Activated T-helper 2 cell treated with anti-CD3 and anti-CD28 coated beads, Interferon-gamma antibody, Interleukin-2, Interleukin-4, amounts not matched to agents 10 μg/mL and 5 μg/mL and 100 μg/mL, durations not matched to agents 14 hours and 24 hours and 36 hours (primary cell): ENCODE measurements at regions not wholly inside any gene's neighbourhood (a gene's known extent, or its start where the extent isn't known, plus 50 kb on each side); places are given as distances from the start of the nearest gene placed in this dataset.

Source experiments
- DNase-seq: peaks from one replicate; pipeline ENCODE4 v3.0.0; 2021; ENCODE audit warnings: low spot score
- H3K27ac Mint-ChIP-seq: one replicate; pipeline ENCODE4 v1.8.0; 2021; ENCODE audit warnings: mixed read lengths
- H3K27me3 Mint-ChIP-seq: one replicate; pipeline ENCODE4 v1.8.0; 2021; ENCODE audit warnings: low read depth, mixed read lengths
- H3K36me3 Mint-ChIP-seq: one replicate; pipeline ENCODE4 v1.8.0; 2021; ENCODE audit warnings: low read depth, mixed read lengths
- H3K4me1 Mint-ChIP-seq: one replicate; pipeline ENCODE4 v1.8.0; 2021; ENCODE audit warnings: low read depth, mixed read lengths
- H3K4me3 Mint-ChIP-seq: one replicate; pipeline ENCODE4 v1.8.0; 2021; ENCODE audit warnings: low read depth, mild to moderate bottlenecking, moderate library complexity, mixed read lengths
- H3K9me3 Mint-ChIP-seq: one replicate; pipeline ENCODE4 v1.8.0; 2021; ENCODE audit warnings: mixed read lengths
- intact Hi-C: fragments of 100-400 bp; cut with micrococcal nuclease; formaldehyde crosslinking; loops from one replicate; pipeline ENCODE4 v1.15.1; 2023

DNA sequence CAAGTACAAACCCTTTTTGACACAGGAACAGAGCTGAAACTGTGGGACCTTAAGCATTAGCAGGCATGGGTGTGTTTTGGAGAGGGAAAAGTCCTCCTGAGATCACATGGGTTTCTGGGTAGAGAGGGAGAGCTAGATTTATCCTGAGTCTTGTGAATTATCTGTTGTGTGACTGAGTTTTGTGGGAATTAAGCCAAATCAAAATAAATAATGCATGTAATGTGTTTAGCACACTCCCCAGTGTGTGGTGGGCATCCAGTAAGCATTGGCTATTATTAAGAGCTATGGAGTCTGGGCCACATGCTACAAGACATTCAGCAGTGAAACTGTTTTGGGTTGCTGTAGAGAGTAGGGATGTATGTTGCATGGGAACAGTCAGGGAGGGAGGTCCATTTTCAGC lies 75.3 kb upstream of the JAG1 start:
- H3K4me1 Mint-ChIP-seq = no peaks in the 10 kb centered on the region
- DNase-seq = no peak
- no peak overlapping the region for H3K4me3 Mint-ChIP-seq
- H3K9me3 Mint-ChIP-seq = no peaks in the 10 kb centered on the region
- H3K36me3 Mint-ChIP-seq = no peaks in the 10 kb centered on the region
- no peaks in the 10 kb centered on the region for H3K27me3 Mint-ChIP-seq
- intact Hi-C loops = no loop called here
- no peak overlapping the region for H3K27ac Mint-ChIP-seq

DNA sequence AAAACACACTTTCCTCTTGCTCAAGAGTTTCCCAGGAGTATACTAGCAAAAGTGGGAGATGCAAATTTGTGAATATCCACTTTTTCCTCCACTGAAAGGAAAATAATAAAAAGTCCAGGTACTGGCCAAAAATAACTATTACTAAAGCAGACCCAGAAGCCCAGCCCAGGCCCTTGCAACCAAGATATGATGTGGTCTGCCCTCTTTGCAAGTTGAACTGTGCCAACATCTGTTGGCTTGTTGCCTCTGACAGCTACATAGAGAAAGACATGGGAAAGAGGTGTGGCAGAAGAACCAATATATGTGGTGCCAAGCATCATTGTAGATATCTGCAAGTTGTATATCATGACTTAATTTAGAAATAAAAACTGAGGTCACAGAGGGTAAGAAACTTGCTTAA lies 78.4 kb upstream of the JAG1 start:
- Mint-ChIP-seq H3K27me3 (peaks cover 5% of the 10 kb centered on the region), H3K36me3 (no peaks in the 10 kb centered on the region), H3K4me3 (no peak overlapping the region), H3K27ac (no peak overlapping the region), H3K9me3 (no peaks in the 10 kb centered on the region), H3K4me1 (no peaks in the 10 kb centered on the region)
- no peak for DNase-seq
- intact Hi-C loops = no loop called here

DNA sequence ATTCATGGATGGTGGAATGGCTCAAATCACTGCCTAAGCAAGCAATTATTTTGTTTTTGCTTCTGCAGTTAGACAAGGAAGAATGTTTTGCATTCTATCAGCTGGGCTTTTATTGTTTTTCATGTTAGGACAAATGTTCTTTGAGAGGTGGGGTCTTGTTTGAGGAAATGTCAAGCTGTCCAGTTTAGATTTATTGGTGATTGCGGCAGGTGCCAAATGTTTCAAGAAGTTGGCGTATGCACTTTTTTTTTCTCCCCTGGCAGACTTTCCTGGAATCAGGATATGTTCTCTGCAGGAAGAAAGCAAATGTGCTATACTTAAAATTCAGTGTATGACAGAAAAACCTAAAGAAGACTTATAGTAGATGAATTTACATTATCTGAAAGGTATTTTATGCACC lies 81.0 kb upstream of the JAG1 start:
- H3K36me3 Mint-ChIP-seq = no peaks in the 10 kb centered on the region
- no peaks in the 10 kb centered on the region for H3K9me3 Mint-ChIP-seq
- no peak overlapping the region for H3K4me3 Mint-ChIP-seq
- no peak overlapping the region for H3K27ac Mint-ChIP-seq
- H3K4me1 Mint-ChIP-seq = no peaks in the 10 kb centered on the region
- peaks cover 5% of the 10 kb centered on the region for H3K27me3 Mint-ChIP-seq
- DNase-seq = no peak
- intact Hi-C loops = no loop called here

DNA sequence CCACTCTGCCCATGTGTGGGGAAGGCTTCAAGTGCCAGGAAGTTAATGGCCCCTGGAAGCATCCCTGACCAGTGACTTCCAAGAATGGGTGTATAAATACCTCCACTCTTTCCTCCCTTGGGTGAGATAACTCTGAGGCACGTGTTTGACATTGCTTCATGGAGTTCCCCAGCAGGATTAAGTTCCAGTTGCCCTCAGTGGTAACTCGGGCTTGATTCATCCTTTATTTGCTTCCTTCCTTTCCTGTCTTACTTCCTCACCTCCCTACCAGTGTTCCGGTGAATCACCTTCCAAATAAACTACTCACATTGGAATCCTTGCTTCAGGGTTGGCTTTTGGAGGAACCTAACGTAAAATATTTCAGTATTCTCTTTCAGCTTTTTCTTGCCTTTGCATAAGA lies 84.6 kb upstream of the JAG1 start:
- no peak overlapping the region for H3K4me3 Mint-ChIP-seq
- no peak overlapping the region for H3K27ac Mint-ChIP-seq
- H3K36me3 Mint-ChIP-seq = no peaks in the 10 kb centered on the region
- peaks cover 5% of the 10 kb centered on the region for H3K27me3 Mint-ChIP-seq
- DNase-seq = no peak
- no peaks in the 10 kb centered on the region for H3K4me1 Mint-ChIP-seq
- no peaks in the 10 kb centered on the region for H3K9me3 Mint-ChIP-seq
- intact Hi-C loops = no loop called here

DNA sequence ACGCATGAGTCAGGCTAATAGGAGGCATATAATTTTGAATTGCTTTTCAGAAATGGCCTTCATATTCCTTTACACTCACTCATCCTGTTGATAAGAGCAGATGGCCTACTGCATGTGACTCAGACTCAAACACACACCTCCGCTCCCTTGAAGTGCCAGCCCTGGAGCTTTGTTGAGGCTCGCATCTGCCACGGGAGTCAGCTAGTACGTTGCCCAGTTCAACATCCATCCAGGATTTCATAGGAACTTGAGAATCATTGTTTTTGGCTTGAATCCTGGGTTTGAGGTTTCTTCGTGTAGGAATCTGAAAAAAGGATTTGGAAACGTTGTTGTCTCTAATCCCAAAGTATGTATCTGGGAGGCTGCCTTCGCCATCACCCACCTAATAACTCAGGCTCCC lies 87.4 kb upstream of the JAG1 start:
- H3K9me3 Mint-ChIP-seq = no peaks in the 10 kb centered on the region
- H3K4me1 Mint-ChIP-seq = no peaks in the 10 kb centered on the region
- no peak overlapping the region for H3K4me3 Mint-ChIP-seq
- no peak overlapping the region for H3K27ac Mint-ChIP-seq
- H3K36me3 Mint-ChIP-seq = no peaks in the 10 kb centered on the region
- peaks cover under 1% of the 10 kb centered on the region for H3K27me3 Mint-ChIP-seq
- no peak for DNase-seq
- intact Hi-C loops = no loop called here

DNA sequence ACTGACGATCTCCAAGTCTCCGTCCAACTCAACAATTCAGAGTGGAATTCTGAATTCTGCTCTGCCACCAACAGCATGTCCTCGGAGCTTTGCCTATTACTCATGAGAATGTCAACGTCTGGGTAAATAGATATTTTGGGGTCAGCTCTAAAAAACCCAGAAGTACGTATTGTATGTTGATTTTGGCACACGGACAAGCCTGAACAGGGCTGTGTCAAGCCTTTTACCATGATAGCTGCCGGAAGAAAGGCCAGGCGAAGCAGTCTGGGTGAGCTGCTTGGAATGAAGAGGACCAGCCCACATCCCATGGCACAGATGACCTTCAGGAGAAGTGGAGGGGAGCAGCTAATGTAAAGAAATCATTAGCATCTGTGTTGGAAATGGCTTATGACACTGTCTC lies 88.0 kb upstream of the JAG1 start:
- no peaks in the 10 kb centered on the region for H3K27me3 Mint-ChIP-seq
- no peak for DNase-seq
- no peaks in the 10 kb centered on the region for H3K4me1 Mint-ChIP-seq
- no peak overlapping the region for H3K4me3 Mint-ChIP-seq
- intact Hi-C loops = no loop called here
- H3K27ac Mint-ChIP-seq = no peak overlapping the region
- no peaks in the 10 kb centered on the region for H3K9me3 Mint-ChIP-seq
- H3K36me3 Mint-ChIP-seq = no peaks in the 10 kb centered on the region

DNA sequence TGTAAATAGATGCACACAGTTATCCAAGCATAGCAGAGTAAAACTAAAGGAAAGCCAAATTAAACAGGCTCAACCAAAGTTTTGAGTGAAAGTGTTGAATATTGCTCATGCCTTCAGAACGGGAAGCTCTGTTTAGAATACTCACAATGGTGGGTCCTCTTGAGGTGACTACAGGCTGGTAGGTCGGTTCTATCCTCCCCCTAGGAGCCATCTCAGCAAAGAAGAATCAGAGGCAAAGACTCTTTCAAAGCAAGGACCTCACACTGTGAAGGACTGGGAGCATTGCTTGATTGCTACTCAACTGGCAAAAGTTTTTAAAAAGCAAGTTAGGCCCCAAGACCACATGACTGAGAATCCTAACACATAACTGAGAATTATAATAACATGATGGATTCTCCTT lies 88.4 kb upstream of the JAG1 start:
- no peak overlapping the region for H3K4me3 Mint-ChIP-seq

DNA sequence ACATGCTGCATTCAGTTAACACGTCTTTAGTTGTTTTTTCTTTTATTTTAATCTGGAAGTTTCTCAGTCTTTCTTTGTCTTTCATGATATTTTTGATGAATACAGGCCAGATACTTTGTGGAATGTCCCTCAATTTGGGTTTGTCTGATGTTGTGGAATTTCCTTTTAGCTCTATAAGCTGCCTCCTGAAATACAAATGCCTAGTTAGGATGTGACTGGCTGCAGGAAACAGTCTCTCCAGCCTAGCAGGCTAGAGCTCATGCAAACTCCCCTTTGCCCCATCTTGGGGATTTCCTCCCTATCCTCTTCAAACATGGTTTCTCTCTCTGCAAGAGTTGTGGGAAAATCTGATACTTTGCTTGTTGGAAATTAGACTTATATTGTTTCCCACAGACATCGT lies 89.3 kb upstream of the JAG1 start:
- Mint-ChIP-seq H3K4me1 (no peaks in the 10 kb centered on the region), H3K9me3 (no peaks in the 10 kb centered on the region), H3K36me3 (no peaks in the 10 kb centered on the region), H3K27me3 (no peaks in the 10 kb centered on the region), H3K4me3 (no peak overlapping the region), H3K27ac (no peak overlapping the region)
- no peak for DNase-seq
- intact Hi-C loops = no loop called here

More for the DNA sequence above, 88.4 kb upstream of the JAG1 start:
- intact Hi-C loops = no loop called here
- H3K4me1 Mint-ChIP-seq = no peaks in the 10 kb centered on the region
- no peaks in the 10 kb centered on the region for H3K9me3 Mint-ChIP-seq
- no peaks in the 10 kb centered on the region for H3K36me3 Mint-ChIP-seq
- no peak for DNase-seq
- H3K27ac Mint-ChIP-seq = no peak overlapping the region
- H3K27me3 Mint-ChIP-seq = no peaks in the 10 kb centered on the region

DNA sequence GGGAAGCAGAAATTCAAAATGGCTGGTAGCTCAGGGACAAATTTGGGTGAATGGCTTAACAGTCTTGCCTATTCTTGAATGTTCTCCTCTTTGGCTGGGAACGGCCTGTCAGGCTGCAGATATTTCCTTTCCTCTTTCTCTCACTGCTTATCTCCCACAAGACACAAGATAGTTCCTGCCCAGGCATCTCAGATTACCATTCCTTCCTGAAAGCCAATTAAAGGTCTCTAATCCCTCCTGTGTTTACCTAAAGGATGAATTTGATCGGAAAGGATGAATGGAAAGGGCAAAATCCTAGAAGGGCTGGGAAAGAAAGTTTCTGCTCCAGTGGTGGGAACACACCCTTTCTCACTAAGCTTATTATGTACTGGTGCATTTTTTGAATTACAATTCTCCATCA lies 95.9 kb upstream of the JAG1 start:
- Mint-ChIP-seq H3K4me1 (no peaks in the 10 kb centered on the region), H3K4me3 (no peak overlapping the region), H3K27ac (no peak overlapping the region), H3K9me3 (no peaks in the 10 kb centered on the region), H3K36me3 (no peaks in the 10 kb centered on the region), H3K27me3 (no peaks in the 10 kb centered on the region)
- no peak for DNase-seq
- intact Hi-C loops = no loop called here

DNA sequence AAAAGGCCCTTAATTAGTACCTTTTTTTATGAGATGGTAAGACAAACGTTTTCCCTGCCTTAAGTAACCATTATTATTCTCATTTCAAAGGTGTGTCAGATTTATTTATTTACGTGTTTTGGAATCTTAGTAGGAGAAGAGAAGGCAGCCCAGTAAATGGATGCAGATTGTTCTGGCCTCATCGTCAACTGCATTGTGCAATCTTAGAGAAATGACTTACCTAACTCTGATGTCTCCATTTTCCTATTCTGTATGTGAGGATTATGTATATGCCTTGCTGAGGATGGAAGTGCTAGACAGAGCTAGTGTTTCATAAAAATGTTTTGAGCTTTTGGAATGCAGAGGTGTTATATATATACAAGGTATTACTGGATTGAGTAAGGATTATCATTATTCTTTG lies 97.0 kb upstream of the JAG1 start:
- DNase-seq = no peak
- no peaks in the 10 kb centered on the region for H3K36me3 Mint-ChIP-seq
- H3K27me3 Mint-ChIP-seq = no peaks in the 10 kb centered on the region
- H3K27ac Mint-ChIP-seq = no peak overlapping the region
- no peaks in the 10 kb centered on the region for H3K4me1 Mint-ChIP-seq
- H3K4me3 Mint-ChIP-seq = no peak overlapping the region
- no peaks in the 10 kb centered on the region for H3K9me3 Mint-ChIP-seq
- intact Hi-C loops = no loop called here

DNA sequence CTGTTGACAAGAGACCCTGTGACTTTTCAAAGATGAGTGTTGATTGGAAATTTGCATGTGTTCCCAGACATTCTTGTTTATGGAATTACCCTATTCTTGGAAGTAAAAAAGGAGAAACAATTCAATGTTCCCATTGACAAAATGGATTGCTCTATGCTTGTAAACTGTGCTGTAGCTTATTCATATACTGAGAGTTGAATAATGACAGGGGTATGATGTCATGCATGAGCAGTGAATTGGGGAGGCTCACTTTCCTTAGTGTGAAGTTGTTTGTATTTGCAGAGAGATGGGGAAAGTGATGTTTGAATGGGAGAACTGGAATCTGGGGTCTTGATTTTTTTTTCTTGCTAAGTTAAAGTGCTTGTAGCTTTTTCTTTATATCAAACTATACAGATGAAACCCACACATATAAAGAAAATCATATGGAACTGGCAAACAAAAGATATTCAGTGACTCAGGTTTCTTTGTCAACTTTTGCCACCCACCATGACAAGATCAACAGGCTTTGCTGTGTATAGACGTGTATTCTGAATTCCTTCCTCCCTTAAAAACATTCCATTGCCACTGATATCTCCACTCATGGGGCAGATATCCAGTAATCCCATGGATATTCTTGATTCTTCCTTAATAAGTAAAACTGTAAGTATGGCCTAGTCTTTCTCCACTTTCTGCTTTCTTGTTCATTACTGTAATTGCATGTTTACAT lies 97.8 kb upstream of the JAG1 start:
- no peak overlapping the region for H3K4me3 Mint-ChIP-seq
- DNase-seq = no peak
- H3K9me3 Mint-ChIP-seq = no peaks in the 10 kb centered on the region
- H3K27me3 Mint-ChIP-seq = no peaks in the 10 kb centered on the region
- intact Hi-C loops = no loop called here
- H3K36me3 Mint-ChIP-seq = no peaks in the 10 kb centered on the region
- H3K27ac Mint-ChIP-seq = no peak overlapping the region
- H3K4me1 Mint-ChIP-seq = no peaks in the 10 kb centered on the region

DNA sequence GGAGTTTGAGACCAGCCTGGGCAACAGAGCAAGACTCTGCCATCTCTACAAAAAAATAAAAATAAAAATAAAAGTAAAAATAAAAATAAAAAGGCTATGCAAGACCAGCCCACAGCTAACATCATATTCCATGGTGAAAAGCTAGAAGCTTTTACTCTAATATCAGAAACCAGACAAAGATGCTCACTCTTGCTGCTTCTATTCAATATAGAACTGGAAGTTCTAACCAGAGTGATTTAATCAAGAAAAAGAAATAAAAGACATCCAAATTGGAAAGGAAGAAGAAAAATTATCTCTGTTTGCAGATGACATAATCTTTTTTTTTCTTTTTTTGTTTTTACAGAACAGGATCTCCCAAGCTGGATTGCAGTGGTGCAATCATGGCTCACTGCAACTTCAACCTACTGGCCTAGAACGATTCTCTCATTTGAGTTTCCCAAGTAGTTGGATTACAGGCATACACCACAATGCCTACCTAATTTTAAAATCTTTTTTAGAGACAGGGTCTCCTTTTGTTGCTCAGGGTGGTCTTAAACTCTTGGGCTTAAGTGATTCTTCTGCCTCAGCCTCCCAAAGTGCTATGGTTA lies 100.7 kb upstream of the JAG1 start:
- Mint-ChIP-seq H3K4me3 (no peak overlapping the region), H3K36me3 (no peaks in the 10 kb centered on the region), H3K27me3 (peaks cover 1% of the 10 kb centered on the region), H3K9me3 (no peaks in the 10 kb centered on the region), H3K4me1 (no peaks in the 10 kb centered on the region), H3K27ac (no peak overlapping the region)
- intact Hi-C loops = no loop called here
- DNase-seq = no peak

DNA sequence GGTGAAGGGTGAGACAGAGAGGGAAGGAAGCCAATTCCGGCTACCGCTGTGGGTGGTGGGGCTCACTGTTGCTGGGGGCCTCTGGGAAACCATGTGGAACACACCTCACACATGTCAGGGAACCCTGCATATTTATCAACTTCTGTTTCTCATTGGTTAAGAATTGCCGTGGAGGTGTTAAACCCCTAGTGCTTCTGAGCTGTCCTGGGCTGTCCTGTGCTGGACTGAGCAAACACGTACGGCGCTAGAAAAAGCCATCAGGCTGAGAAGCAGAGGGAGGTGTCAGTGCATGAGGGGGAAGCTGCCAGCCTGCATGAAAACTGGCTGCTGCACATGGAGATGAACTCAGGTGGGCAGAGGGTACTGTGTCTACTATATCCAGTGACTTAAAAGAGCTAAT lies 103.9 kb upstream of the JAG1 start:
- H3K27me3 Mint-ChIP-seq = peaks cover 1% of the 10 kb centered on the region
- H3K9me3 Mint-ChIP-seq = no peaks in the 10 kb centered on the region
- H3K4me3 Mint-ChIP-seq = no peak overlapping the region
- intact Hi-C loops = no loop called here
- H3K27ac Mint-ChIP-seq = no peak overlapping the region
- H3K4me1 Mint-ChIP-seq = peaks cover 2% of the 10 kb centered on the region
- no peaks in the 10 kb centered on the region for H3K36me3 Mint-ChIP-seq
- no peak for DNase-seq

DNA sequence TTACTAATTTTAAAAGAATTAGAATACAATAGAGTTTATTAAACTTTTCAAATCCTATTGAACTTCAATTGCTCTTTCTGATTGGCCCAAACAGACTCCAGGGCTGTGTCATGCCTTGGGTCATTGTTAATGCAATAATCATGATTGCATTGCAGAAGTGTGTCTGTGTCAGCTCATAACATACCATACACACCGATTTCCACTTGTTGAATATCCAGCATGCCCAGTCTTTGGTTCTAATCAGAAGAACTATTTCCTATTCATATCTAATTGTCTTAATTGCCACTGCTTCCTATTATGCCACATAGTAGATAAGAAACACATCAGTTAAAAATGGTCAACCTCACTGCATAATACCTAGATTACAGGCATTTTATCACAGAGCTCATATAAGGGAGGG lies 106.1 kb upstream of the JAG1 start:
- Mint-ChIP-seq H3K9me3 (no peaks in the 10 kb centered on the region), H3K36me3 (no peaks in the 10 kb centered on the region), H3K4me3 (no peak overlapping the region), H3K27ac (no peak overlapping the region), H3K27me3 (peaks cover 1% of the 10 kb centered on the region), H3K4me1 (peaks cover 2% of the 10 kb centered on the region)
- intact Hi-C loops = no loop called here
- no peak for DNase-seq
